ENCODE measurements at regions not wholly inside any gene's neighbourhood (a gene's known extent, or its start where the extent isn't known, plus 50 kb on each side); places are given as distances from the start of the nearest gene placed in this dataset.

- Histone ChIP-seq H3K27me3 (ENCODE audit: insufficient read depth, low read length) (no peaks in the 10 kb centered on the region), H3K27ac (ENCODE audit: low read depth, low read length, poor library complexity, severe bottlenecking) (no peak overlapping the region), H3F3A (ENCODE audit: insufficient read depth, low read length) (no peaks in the 10 kb centered on the region), H4K20me1 (ENCODE audit: insufficient read depth, low read length) (no peaks in the 10 kb centered on the region), H3K9me3 (ENCODE audit: low read length) (no peaks in the 10 kb centered on the region), H3K9ac (ENCODE audit: low read length) (no peak overlapping the region), H3K79me2 (ENCODE audit: insufficient read depth, low read length) (no peaks in the 10 kb centered on the region), H3K4me3 (ENCODE audit: low read depth, low read length, poor library complexity, severe bottlenecking) (no peak overlapping the region), H3K9me2 (ENCODE audit: low read depth, low read length) (no peaks in the 10 kb centered on the region), H3K4me1 (ENCODE audit: insufficient read depth, low read length, severe bottlenecking) (no peaks in the 10 kb centered on the region), H3K36me3 (ENCODE audit: insufficient read depth, low read length) (no peaks in the 10 kb centered on the region), H3K4me2 (ENCODE audit: low read length) (no peak overlapping the region), H2AFZ (ENCODE audit: low read length) (no peak overlapping the region)
- TF ChIP-seq EZH2 (IDR thresholded peaks at IDR 0.05; ENCODE audit: borderline replicate concordance, low read length): no peak
- no peak for TF ChIP-seq CTCF (IDR thresholded peaks at IDR 0.05; ENCODE audit: low read length)
Observed at GRCh38 chr12:25404955-25405354, 148.1 kb downstream of the LMNTD1 start.

- Histone ChIP-seq H3K4me1 (ENCODE audit: insufficient read depth, low read length, severe bottlenecking) (no peaks in the 10 kb centered on the region), H3K27ac (ENCODE audit: low read depth, low read length, poor library complexity, severe bottlenecking) (no peak overlapping the region), H4K20me1 (ENCODE audit: insufficient read depth, low read length) (no peaks in the 10 kb centered on the region), H3K36me3 (ENCODE audit: insufficient read depth, low read length) (no peaks in the 10 kb centered on the region), H3K27me3 (ENCODE audit: insufficient read depth, low read length) (no peaks in the 10 kb centered on the region), H3K4me3 (ENCODE audit: low read depth, low read length, poor library complexity, severe bottlenecking) (no peak overlapping the region), H3K4me2 (ENCODE audit: low read length) (no peak overlapping the region), H3K9me3 (ENCODE audit: low read length) (no peaks in the 10 kb centered on the region), H3K79me2 (ENCODE audit: insufficient read depth, low read length) (no peaks in the 10 kb centered on the region), H3K9me2 (ENCODE audit: low read depth, low read length) (no peaks in the 10 kb centered on the region), H3F3A (ENCODE audit: insufficient read depth, low read length) (no peaks in the 10 kb centered on the region), H3K9ac (ENCODE audit: low read length) (no peak overlapping the region), H2AFZ (ENCODE audit: low read length) (no peak overlapping the region)
- TF ChIP-seq CTCF (IDR thresholded peaks at IDR 0.05; ENCODE audit: low read length): no peak
- no peak for TF ChIP-seq EZH2 (IDR thresholded peaks at IDR 0.05; ENCODE audit: borderline replicate concordance, low read length)
Observed at GRCh38 chr12:25401547-25402345, 151.0 kb upstream of the KRAS start.

GRCh38 chr12:25397001-25397400 is 146.3 kb upstream of the KRAS start:
- Histone ChIP-seq H4K20me1 (ENCODE audit: insufficient read depth, low read length) (no peaks in the 10 kb centered on the region), H3K4me3 (ENCODE audit: low read depth, low read length, poor library complexity, severe bottlenecking) (no peak overlapping the region), H3K27ac (ENCODE audit: low read depth, low read length, poor library complexity, severe bottlenecking) (no peak overlapping the region), H3K9ac (ENCODE audit: low read length) (no peak overlapping the region), H3K79me2 (ENCODE audit: insufficient read depth, low read length) (no peaks in the 10 kb centered on the region), H3K4me1 (ENCODE audit: insufficient read depth, low read length, severe bottlenecking) (no peaks in the 10 kb centered on the region), H3K27me3 (ENCODE audit: insufficient read depth, low read length) (no peaks in the 10 kb centered on the region), H3K4me2 (ENCODE audit: low read length) (no peak overlapping the region), H2AFZ (ENCODE audit: low read length) (no peak overlapping the region), H3K36me3 (ENCODE audit: insufficient read depth, low read length) (no peaks in the 10 kb centered on the region), H3F3A (ENCODE audit: insufficient read depth, low read length) (no peaks in the 10 kb centered on the region), H3K9me2 (ENCODE audit: low read depth, low read length) (no peaks in the 10 kb centered on the region), H3K9me3 (ENCODE audit: low read length) (no peaks in the 10 kb centered on the region)
- TF ChIP-seq EZH2 (IDR thresholded peaks at IDR 0.05; ENCODE audit: borderline replicate concordance, low read length): no peak
- TF ChIP-seq CTCF (IDR thresholded peaks at IDR 0.05; ENCODE audit: low read length): no peak
